ENCODE measurements at regions not wholly inside any gene's neighbourhood (a gene's known extent, or its start where the extent isn't known, plus 50 kb on each side); places are given as distances from the start of the nearest gene placed in this dataset.

DNA sequence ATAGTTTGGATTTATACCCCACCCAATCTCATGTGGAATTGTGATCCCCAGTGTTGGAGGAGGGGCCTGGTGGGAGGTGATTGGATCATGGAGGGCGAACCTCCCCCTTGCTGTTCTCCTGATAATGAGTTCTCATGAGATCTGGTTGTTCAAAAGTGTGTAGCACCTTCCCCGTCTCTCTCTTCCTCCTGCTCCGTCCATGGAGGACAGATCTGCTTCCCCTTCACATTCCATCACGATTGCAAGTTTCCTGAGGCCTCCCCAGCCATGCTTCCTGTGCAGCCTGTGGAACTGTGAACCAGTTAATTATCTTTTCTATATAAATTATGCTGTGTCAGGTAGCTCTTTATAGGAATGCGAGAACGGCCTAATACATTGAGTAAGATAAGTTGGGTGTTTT lies 518.8 kb upstream of the LCORL start:
- TF ChIP-seq CTCF (IDR thresholded peaks at IDR 0.05) = no peak
- no peak for TF ChIP-seq POLR2AphosphoS5 (IDR thresholded peaks at IDR 0.05)
- no peak for TF ChIP-seq POLR2A (IDR thresholded peaks at IDR 0.05)
- TF ChIP-seq EP300 (IDR thresholded peaks at IDR 0.05) = no peak
